Kidney (tissue), 13 donors: ENCODE measurements at regions not wholly inside any gene's neighbourhood (a gene's known extent, or its start where the extent isn't known, plus 50 kb on each side); places are given as distances from the start of the nearest gene placed in this dataset.

Experiments used
- DNase-seq, 5 donors: peaks; one replicate each; pipeline ENCODE4 v3.0.0-alpha.2; 2013 to 2020
- FAIRE-seq: peaks from 2 replicates; lab custom pipeline; 2012; peaks lifted over from hg19 to GRCh38; lab: Jason Lieb, UNC
- H3K27ac ChIP-seq, 2 donors: one replicate each; pipeline ENCODE4 v1.7.0; 2013; ENCODE audit warnings: low read depth in 2 of 2, low read length in 2 of 2, inconsistent platforms in 1 of 2
- H3K27me3 ChIP-seq: one replicate; pipeline ENCODE4 v1.7.1; 2013; ENCODE audit warnings: low read length, inconsistent platforms; ENCODE audit not compliant: control insufficient read depth, insufficient read depth
- H3K36me3 ChIP-seq, 3 donors: one replicate each; pipeline versions ENCODE4 v1.7.0 to v1.7.1; 2013; ENCODE audit warnings: low read length in 3 of 3, control low read depth in 1 of 3, inconsistent platforms in 1 of 3; ENCODE audit not compliant: insufficient read depth in 3 of 3, control insufficient read depth in 2 of 3
- H3K4me1 ChIP-seq, 3 donors: one replicate each; pipeline versions ENCODE4 v1.7.0 to v1.7.1; 2013; ENCODE audit warnings: low read length in 3 of 3, inconsistent platforms in 1 of 3, low read depth in 1 of 3; ENCODE audit not compliant: control insufficient read depth in 2 of 3, insufficient read depth in 2 of 3
- H3K4me3 ChIP-seq, 3 donors: one replicate each; pipeline versions ENCODE4 v1.7.0 to v1.8.1; 2013; ENCODE audit warnings: low read length in 3 of 3, control low read depth in 1 of 3, inconsistent platforms in 1 of 3
- H3K9ac ChIP-seq, 3 donors: one replicate each; pipeline versions ENCODE4 v1.7.0 to v1.7.1; 2013; ENCODE audit warnings: low read length in 3 of 3, control low read depth in 1 of 3, inconsistent platforms in 1 of 3
- H3K9me3 ChIP-seq, 3 donors: one replicate each; pipeline versions ENCODE4 v1.7.0 to v1.7.1; 2013; ENCODE audit warnings: low read length in 3 of 3, control low read depth in 1 of 3, inconsistent platforms in 1 of 3; ENCODE audit not compliant: control insufficient read depth in 2 of 3, insufficient read depth in 1 of 3
- CTCF ChIP-seq: IDR thresholded peaks from 3 replicates; pipeline ENCODE4 v1.5.1; 2012; ENCODE audit warnings: mild to moderate bottlenecking, moderate library complexity, borderline replicate concordance; ENCODE audit not compliant: insufficient read depth; ENCODE audit errors: extremely low read depth
- intact Hi-C: fragments of 100-400 bp; cut with DNase I; formaldehyde crosslinking; loops from one replicate; pipeline ENCODE4 v1.11.1; 2022
- donor health status: control.
- donor health status: control.
- donor health status: control.
- donor health status: control.
- donor health status: control.
- donor health status: DM: yes; HTN: yes; CAD: no.
- donor health status: Normal renal cell carcinoma (clear cell type).

GRCh38 chr2:217337771-217338170 is 477.9 kb upstream of the TNP1 start:
- Histone ChIP-seq H3K27ac (no peak overlapping the region), H3K9ac (no peak overlapping the region), H3K9me3 (no peaks in the 10 kb centered on the region), H3K27me3 (no peaks in the 10 kb centered on the region), H3K4me3 (no peak overlapping the region), H3K36me3 (no peaks in the 10 kb centered on the region), H3K4me1 (no peaks in the 10 kb centered on the region)
- no peak for TF ChIP-seq CTCF
- FAIRE-seq (no peak), DNase-seq (no peak)
- intact Hi-C loops: no loop called here

- H3K4me3 ChIP-seq: no peak overlapping the region
- intact Hi-C loops: no loop called here
- no peak overlapping the region for H3K9ac ChIP-seq
Observed at GRCh38 chr2:217336694-217337093, 476.8 kb upstream of the TNP1 start.

GRCh38 chr2:217335341-217335966 is 475.6 kb upstream of the TNP1 start:
- TF ChIP-seq CTCF: no peak
- FAIRE-seq (no peak), DNase-seq (no peak)
- Histone ChIP-seq H3K4me1 (peaks cover 7 to 13% (median 10%) of the 10 kb centered on the region in 3 donors), H3K4me3 (no peak overlapping the region), H3K27ac (no peak overlapping the region), H3K27me3 (no peaks in the 10 kb centered on the region), H3K36me3 (no peaks in the 10 kb centered on the region), H3K9ac (no peak overlapping the region), H3K9me3 (no peaks in the 10 kb centered on the region)
- intact Hi-C loops: no loop called here

More at GRCh38 chr2:217336694-217337093, 476.8 kb upstream of the TNP1 start:
- FAIRE-seq: no peak
- Histone ChIP-seq H3K36me3 (no peaks in the 10 kb centered on the region), H3K4me1 (peaks cover 3 to 5% (median 4%) of the 10 kb centered on the region in 3 donors), H3K9me3 (no peaks in the 10 kb centered on the region), H3K27me3 (no peaks in the 10 kb centered on the region), H3K27ac (no peak overlapping the region)
- DNase-seq: no peak
- TF ChIP-seq CTCF: no peak

GRCh38 chr2:217334561-217334960 is 474.7 kb upstream of the TNP1 start:
- H3K4me1 ChIP-seq: peaks cover 7 to 13% (median 10%) of the 10 kb centered on the region in 3 donors
- DNase-seq: no peak
- no peak for FAIRE-seq
- no peak for TF ChIP-seq CTCF
- H3K9ac ChIP-seq: no peak overlapping the region
- intact Hi-C loops: no loop called here
- H3K4me3 ChIP-seq: no peak overlapping the region
- no peaks in the 10 kb centered on the region for H3K36me3 ChIP-seq
- no peaks in the 10 kb centered on the region for H3K9me3 ChIP-seq
- H3K27me3 ChIP-seq: no peaks in the 10 kb centered on the region
- H3K27ac ChIP-seq: no peak overlapping the region
